ENCODE measurements at regions not wholly inside any gene's neighbourhood (a gene's known extent, or its start where the extent isn't known, plus 50 kb on each side); places are given as distances from the start of the nearest gene placed in this dataset.

DNA sequence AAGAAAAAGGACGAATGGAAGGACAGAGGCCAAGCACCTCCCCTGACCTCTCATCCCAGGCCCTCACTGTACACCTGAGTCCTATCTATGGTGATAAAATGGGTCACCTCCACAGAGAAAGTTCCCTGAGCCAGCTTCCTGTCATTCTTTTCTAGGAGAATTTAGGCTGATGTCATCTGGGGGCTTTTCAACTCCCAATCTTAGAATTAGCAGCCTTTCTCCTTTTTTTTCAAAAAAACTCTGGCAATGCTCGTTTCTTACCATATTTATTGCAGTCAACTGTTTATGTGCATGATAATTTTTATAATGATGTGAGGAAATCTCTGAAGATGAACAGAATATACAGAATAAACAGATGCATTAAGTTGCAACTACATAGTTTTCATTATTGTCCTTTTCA lies 177.6 kb downstream of the SNAPC1 start:
- no peak overlapping the region for H3K9ac ChIP-seq (ENCODE audit: low read length)
- no peak overlapping the region for H3K4me3 ChIP-seq (ENCODE audit: insufficient read depth, low read length, poor library complexity, severe bottlenecking)
- no peaks in the 10 kb centered on the region for H3K79me2 ChIP-seq (ENCODE audit: insufficient read depth, low read length)
- H3K27ac ChIP-seq (ENCODE audit: low read depth, low read length): no peak overlapping the region
- H3F3A ChIP-seq (ENCODE audit: insufficient read depth): no peaks in the 10 kb centered on the region
- H2AFZ ChIP-seq (ENCODE audit: low read depth, low read length, severe bottlenecking): no peak overlapping the region
- no peaks in the 10 kb centered on the region for H3K27me3 ChIP-seq (ENCODE audit: low read length)
- no peaks in the 10 kb centered on the region for H4K20me1 ChIP-seq (ENCODE audit: low read depth, low read length)
- TF ChIP-seq, protein P1, sequence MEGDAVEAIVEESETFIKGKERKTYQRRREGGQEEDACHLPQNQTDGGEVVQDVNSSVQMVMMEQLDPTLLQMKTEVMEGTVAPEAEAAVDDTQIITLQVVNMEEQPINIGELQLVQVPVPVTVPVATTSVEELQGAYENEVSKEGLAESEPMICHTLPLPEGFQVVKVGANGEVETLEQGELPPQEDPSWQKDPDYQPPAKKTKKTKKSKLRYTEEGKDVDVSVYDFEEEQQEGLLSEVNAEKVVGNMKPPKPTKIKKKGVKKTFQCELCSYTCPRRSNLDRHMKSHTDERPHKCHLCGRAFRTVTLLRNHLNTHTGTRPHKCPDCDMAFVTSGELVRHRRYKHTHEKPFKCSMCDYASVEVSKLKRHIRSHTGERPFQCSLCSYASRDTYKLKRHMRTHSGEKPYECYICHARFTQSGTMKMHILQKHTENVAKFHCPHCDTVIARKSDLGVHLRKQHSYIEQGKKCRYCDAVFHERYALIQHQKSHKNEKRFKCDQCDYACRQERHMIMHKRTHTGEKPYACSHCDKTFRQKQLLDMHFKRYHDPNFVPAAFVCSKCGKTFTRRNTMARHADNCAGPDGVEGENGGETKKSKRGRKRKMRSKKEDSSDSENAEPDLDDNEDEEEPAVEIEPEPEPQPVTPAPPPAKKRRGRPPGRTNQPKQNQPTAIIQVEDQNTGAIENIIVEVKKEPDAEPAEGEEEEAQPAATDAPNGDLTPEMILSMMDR (IDR thresholded peaks at IDR 0.05; ENCODE audit: insufficient read depth, low read length, poor library complexity, severe bottlenecking): no peak
- no peak for TF ChIP-seq EZH2phosphoT487 (conservative IDR thresholded peaks at IDR 0.05; ENCODE audit: low read length)
- no peaks in the 10 kb centered on the region for H3K9me3 ChIP-seq (ENCODE audit: insufficient read depth, low read length)
- no peaks in the 10 kb centered on the region for H3K9me2 ChIP-seq (replicated peaks; ENCODE audit: insufficient read depth, low read length)
- no peaks in the 10 kb centered on the region for H3K36me3 ChIP-seq (ENCODE audit: low read length)
- H3K4me2 ChIP-seq (ENCODE audit: low read depth, low read length, poor library complexity, severe bottlenecking): no peak overlapping the region

DNA sequence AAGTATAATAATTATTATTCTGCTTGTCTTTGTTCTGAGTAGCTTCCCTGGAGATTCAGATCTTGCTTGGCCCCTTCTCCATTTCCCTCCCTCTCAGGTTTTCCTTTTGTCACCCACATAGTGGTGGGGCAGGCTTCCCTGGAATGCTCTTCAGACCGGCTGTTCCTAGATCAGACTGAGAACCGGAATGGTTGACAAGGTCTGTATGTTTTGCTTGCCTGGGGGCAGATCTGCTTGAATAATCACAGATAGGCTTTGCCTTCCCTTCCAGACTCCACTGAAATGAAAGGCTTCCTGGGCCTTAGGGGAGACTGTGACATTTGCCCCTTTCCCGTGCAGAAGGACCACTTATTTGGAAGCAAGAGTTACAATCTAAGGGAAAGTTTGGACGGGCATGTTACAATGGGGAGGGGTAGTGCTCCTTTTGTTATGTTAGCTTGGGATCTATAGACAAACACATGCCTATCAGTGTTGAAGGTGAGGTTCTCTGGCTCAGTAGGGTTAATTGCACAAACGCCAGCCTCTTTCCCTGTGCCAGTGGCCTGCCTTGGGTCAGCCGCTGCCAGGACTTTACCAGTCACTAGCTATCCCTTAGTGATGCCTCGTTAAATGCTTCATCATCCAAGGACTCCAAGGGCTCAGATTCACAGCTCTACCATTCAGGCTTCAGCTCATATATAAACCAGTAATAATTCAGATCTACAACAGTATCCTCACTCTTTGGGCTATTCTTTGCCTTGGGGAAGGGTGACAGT lies 178.6 kb downstream of the SNAPC1 start:
- H2AFZ ChIP-seq (ENCODE audit: low read depth, low read length, severe bottlenecking): no peak overlapping the region
- H3K36me3 ChIP-seq (ENCODE audit: low read length): no peaks in the 10 kb centered on the region
- H3K27ac ChIP-seq (ENCODE audit: low read depth, low read length): no peak overlapping the region
- H3K9ac ChIP-seq (ENCODE audit: low read length): no peak overlapping the region
- H3K9me3 ChIP-seq (ENCODE audit: insufficient read depth, low read length): no peaks in the 10 kb centered on the region
- no peak overlapping the region for H3K4me3 ChIP-seq (ENCODE audit: insufficient read depth, low read length, poor library complexity, severe bottlenecking)
- no peaks in the 10 kb centered on the region for H3F3A ChIP-seq (ENCODE audit: insufficient read depth)
- no peak for TF ChIP-seq EZH2phosphoT487 (conservative IDR thresholded peaks at IDR 0.05; ENCODE audit: low read length)
- TF ChIP-seq, protein P1 (IDR thresholded peaks at IDR 0.05; ENCODE audit: insufficient read depth, low read length, poor library complexity, severe bottlenecking): no peak
- H3K9me2 ChIP-seq (replicated peaks; ENCODE audit: insufficient read depth, low read length): no peaks in the 10 kb centered on the region
- H3K79me2 ChIP-seq (ENCODE audit: insufficient read depth, low read length): no peaks in the 10 kb centered on the region
- H3K4me2 ChIP-seq (ENCODE audit: low read depth, low read length, poor library complexity, severe bottlenecking): no peak overlapping the region
- no peaks in the 10 kb centered on the region for H3K27me3 ChIP-seq (ENCODE audit: low read length)
- H4K20me1 ChIP-seq (ENCODE audit: low read depth, low read length): no peaks in the 10 kb centered on the region

DNA sequence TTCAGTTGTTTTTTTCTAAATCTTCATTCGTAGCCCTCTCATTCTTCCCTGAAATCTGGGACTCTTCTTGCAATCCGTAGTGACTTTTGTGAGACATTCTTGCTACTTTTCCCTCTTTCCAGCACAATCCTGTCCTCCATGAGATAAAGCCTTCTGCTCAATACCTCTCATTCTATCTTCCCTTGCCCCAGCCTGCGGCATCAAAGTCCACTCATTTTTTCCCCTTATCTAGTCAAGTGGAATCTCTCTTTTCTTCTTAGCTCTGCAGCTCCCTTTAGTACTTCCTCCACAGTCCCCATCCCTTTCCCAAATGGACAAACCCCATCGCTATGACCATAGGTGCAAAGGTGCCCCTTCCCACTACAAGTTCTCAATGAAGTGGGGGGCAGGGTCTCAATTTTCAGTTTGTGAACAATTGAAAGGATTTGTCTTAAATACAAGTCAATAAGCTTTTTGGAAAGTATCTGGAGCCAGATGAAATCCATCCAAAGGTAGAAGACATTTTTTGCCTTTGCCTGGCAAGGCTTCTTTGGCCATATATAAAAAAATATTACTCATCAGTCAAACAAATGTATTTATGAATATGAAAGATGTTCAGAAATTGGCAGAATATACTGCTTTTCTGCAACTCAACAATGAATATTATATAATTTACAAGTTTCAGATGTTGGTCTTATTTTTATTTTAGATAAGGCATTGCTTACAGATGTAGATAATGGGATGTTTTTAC lies 179.4 kb downstream of the SNAPC1 start:
- H3K27me3 ChIP-seq (ENCODE audit: low read length): no peaks in the 10 kb centered on the region
- no peaks in the 10 kb centered on the region for H3F3A ChIP-seq (ENCODE audit: insufficient read depth)
- no peak overlapping the region for H3K4me2 ChIP-seq (ENCODE audit: low read depth, low read length, poor library complexity, severe bottlenecking)
- H3K9ac ChIP-seq (ENCODE audit: low read length): no peak overlapping the region
- H2AFZ ChIP-seq (ENCODE audit: low read depth, low read length, severe bottlenecking): no peak overlapping the region
- H4K20me1 ChIP-seq (ENCODE audit: low read depth, low read length): no peaks in the 10 kb centered on the region
- H3K9me2 ChIP-seq (replicated peaks; ENCODE audit: insufficient read depth, low read length): no peaks in the 10 kb centered on the region
- no peak overlapping the region for H3K4me3 ChIP-seq (ENCODE audit: insufficient read depth, low read length, poor library complexity, severe bottlenecking)
- H3K27ac ChIP-seq (ENCODE audit: low read depth, low read length): no peak overlapping the region
- no peaks in the 10 kb centered on the region for H3K36me3 ChIP-seq (ENCODE audit: low read length)
- no peak for TF ChIP-seq EZH2phosphoT487 (conservative IDR thresholded peaks at IDR 0.05; ENCODE audit: low read length)
- TF ChIP-seq, protein P1 (IDR thresholded peaks at IDR 0.05; ENCODE audit: insufficient read depth, low read length, poor library complexity, severe bottlenecking): no peak
- no peaks in the 10 kb centered on the region for H3K9me3 ChIP-seq (ENCODE audit: insufficient read depth, low read length)
- H3K79me2 ChIP-seq (ENCODE audit: insufficient read depth, low read length): no peaks in the 10 kb centered on the region

Data from SU-DHL-6 (cell line).